Peyer's patch (tissue), 4 donors: ENCODE measurements at regions not wholly inside any gene's neighbourhood (a gene's known extent, or its start where the extent isn't known, plus 50 kb on each side); places are given as distances from the start of the nearest gene placed in this dataset.

Source experiments
- DNase-seq, 3 donors: peaks; one replicate each; pipeline ENCODE4 v3.0.0-alpha.2; 2017 to 2019
- H3K27ac ChIP-seq, 4 donors: fragments of 200-600 bp; sonication (generic); one replicate each; pipeline ENCODE4 v1.5.1; 2016 to 2019
- H3K27me3 ChIP-seq, 2 donors: fragments of 200-600 bp; sonication (generic); one replicate each; pipeline ENCODE4 v1.5.1; 2019
- H3K36me3 ChIP-seq, 3 donors: fragments of 200-600 bp; sonication (generic); one replicate each; pipeline ENCODE4 v1.5.1; 2016 to 2019
- H3K4me1 ChIP-seq, 4 donors: fragments of 200-600 bp; sonication (generic); one replicate each; pipeline ENCODE4 v1.5.1; 2016 to 2019
- H3K4me3 ChIP-seq, 4 donors: fragments of 200-600 bp; sonication (generic); 1 replicate in 3 of 4; 2 replicates in 1 of 4; pipeline ENCODE4 v1.5.1; 2016 to 2019; ENCODE audit warnings: mild to moderate bottlenecking in 1 of 4
- H3K9me3 ChIP-seq, 4 donors: fragments of 200-600 bp; sonication (generic); one replicate each; pipeline ENCODE4 v1.5.1; 2016 to 2019; ENCODE audit warnings: mild to moderate bottlenecking in 1 of 4
- POLR2A ChIP-seq, 2 donors: fragments of 450-650 bp; IDR thresholded peaks; one replicate each; pipeline ENCODE4 v1.5.1; 2017; ENCODE audit warnings: antibody characterized with exemption in 2 of 2, mild to moderate bottlenecking in 2 of 2, moderate library complexity in 2 of 2
- TF ChIP-seq, protein P1 (sequence below), 6 experiments: fragments of 450-650 bp in 4 of 6; fragments of 200-600 bp in 2 of 6; sonication (generic) in 1 of 6; IDR thresholded peaks; one replicate each; pipeline ENCODE4 v1.5.1; 2017 to 2019; ENCODE audit warnings: antibody characterized with exemption in 6 of 6, mild to moderate bottlenecking in 3 of 6, moderate library complexity in 1 of 6

DNA sequence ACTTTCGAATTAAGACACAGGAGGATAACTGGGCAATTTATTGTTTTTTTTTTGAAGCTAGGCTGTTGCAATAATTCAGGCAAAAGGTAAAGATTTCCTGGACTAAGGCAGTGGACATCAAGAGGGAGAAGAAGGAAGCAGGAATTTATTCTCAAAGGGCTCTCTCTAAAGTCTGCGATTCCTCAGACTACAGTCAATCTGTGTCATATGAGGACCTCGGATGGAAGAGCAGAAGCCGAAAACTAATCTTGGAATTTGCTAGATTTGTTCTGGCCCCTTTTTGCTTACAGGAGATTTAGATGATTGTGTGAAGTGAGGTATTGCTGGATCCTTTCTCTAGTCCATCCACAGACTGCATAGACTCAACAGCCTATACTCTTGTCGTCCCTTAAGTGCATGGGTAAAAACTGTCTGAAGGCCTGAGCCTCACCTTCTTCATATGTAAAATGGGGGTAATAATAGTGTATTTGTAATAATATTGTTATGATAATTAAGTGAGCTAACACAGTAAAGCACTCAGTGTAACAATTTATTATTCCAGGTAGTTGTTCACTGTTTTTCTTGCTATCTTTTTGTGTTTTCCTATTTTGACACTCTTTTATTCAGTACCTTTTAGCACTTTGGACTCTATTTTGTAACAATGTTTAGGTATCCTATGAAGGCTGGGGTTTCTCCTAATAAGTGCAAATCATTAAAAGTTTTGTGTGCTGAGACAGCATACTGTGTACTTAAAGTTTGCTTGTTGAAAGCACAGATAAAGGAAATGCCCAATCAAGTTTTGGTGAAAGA is 54.2 kb upstream of the NT5C1B start:
- Histone ChIP-seq H3K9me3 (no peaks in the 10 kb centered on the region), H3K4me3 (no peak overlapping the region), H3K4me1 (no peaks in the 10 kb centered on the region), H3K27me3 (no peaks in the 10 kb centered on the region), H3K27ac (no peak overlapping the region), H3K36me3 (no peaks in the 10 kb centered on the region)
- TF ChIP-seq, protein P1, sequence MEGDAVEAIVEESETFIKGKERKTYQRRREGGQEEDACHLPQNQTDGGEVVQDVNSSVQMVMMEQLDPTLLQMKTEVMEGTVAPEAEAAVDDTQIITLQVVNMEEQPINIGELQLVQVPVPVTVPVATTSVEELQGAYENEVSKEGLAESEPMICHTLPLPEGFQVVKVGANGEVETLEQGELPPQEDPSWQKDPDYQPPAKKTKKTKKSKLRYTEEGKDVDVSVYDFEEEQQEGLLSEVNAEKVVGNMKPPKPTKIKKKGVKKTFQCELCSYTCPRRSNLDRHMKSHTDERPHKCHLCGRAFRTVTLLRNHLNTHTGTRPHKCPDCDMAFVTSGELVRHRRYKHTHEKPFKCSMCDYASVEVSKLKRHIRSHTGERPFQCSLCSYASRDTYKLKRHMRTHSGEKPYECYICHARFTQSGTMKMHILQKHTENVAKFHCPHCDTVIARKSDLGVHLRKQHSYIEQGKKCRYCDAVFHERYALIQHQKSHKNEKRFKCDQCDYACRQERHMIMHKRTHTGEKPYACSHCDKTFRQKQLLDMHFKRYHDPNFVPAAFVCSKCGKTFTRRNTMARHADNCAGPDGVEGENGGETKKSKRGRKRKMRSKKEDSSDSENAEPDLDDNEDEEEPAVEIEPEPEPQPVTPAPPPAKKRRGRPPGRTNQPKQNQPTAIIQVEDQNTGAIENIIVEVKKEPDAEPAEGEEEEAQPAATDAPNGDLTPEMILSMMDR (IDR thresholded peaks at IDR 0.05): no peak
- TF ChIP-seq POLR2A (IDR thresholded peaks at IDR 0.05): no peak
- DNase-seq: no peak

DNA sequence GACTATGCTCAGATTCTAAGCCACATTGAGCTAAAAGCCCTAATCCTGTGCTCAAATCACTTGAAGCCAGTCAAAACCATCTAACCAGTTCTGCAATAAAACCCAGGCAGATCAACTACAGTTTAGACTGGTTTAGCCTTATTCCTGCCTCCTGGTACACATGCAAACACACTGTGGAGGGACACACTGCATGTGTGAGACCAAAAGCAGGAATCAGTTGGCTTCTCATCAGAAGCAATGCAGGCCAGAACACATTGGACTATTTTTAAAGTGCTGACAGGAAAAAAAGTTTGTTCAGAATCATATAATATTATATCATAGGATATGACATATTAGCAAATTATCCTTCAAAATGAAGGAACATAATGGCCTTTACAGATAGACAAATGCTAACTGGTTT is 52.5 kb upstream of the NT5C1B start:
- H3K4me1 ChIP-seq: no peaks in the 10 kb centered on the region
- no peaks in the 10 kb centered on the region for H3K9me3 ChIP-seq
- no peaks in the 10 kb centered on the region for H3K36me3 ChIP-seq
- no peak overlapping the region for H3K27ac ChIP-seq
- no peak for DNase-seq
- H3K4me3 ChIP-seq: no peak overlapping the region
- H3K27me3 ChIP-seq: no peaks in the 10 kb centered on the region
- TF ChIP-seq, protein P1 (IDR thresholded peaks at IDR 0.05): no peak
- TF ChIP-seq POLR2A (IDR thresholded peaks at IDR 0.05): no peak

DNA sequence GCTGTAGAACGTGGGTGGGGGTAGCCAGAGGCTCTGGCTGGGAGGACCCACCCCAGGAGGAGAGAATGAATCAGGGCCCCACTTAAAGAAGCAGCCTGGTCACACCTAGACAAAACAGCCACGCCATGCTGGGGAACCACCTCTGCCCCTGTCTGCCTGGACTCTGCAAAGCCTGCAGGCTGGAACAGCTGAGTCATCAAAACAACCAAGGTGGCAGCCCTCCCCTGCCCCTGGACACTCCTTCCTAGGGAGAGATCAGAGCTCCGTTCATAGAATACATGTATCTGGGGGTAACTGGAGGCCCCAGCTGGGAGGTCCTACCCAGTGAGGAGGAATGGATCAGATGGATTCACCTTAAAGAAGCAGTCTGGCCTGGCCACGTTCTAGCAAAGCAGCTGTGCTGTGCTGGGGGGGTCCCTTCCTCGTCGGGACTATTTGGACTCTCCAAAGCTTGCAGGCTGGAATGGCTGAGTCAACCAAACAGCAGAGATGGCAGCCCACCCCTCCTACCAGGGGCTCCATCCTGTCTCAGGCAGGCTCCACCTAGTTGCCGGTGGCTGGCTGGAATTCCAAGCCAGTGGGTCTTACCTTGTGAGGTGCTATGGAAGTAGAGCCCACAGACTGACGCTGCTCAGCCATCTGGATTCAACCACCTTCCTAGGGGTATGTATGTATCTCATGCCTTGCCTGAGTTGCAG is 50.5 kb upstream of the NT5C1B start:
- H3K9me3 ChIP-seq: no peaks in the 10 kb centered on the region
- no peak overlapping the region for H3K4me3 ChIP-seq
- H3K36me3 ChIP-seq: no peaks in the 10 kb centered on the region
- DNase-seq: no peak
- TF ChIP-seq POLR2A (IDR thresholded peaks at IDR 0.05): no peak
- TF ChIP-seq, protein P1 (IDR thresholded peaks at IDR 0.05): no peak
- no peak overlapping the region for H3K27ac ChIP-seq
- H3K27me3 ChIP-seq: no peaks in the 10 kb centered on the region
- no peaks in the 10 kb centered on the region for H3K4me1 ChIP-seq
